ENCODE measurements at regions not wholly inside any gene's neighbourhood (a gene's known extent, or its start where the extent isn't known, plus 50 kb on each side); places are given as distances from the start of the nearest gene placed in this dataset.

DNA sequence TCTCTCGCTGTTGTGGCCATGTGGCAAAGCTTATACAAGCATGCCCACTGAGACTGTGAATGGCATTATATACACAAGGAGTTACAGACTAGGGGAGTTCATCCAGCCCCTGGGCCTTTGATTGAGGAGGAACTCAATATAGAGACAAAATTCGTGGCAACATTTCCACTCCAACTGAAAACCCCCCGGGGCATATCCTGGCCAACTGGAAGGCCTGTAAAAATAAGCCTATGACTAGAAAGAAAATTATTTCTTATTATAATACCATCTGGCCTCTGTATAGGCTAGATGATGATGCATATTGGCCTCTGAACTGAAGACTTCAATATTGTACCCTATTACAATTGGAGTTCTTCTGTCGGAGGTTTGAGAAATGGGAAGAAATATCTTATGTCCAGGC lies 175.5 kb upstream of the GJE1 start:
- TF ChIP-seq, protein P1, sequence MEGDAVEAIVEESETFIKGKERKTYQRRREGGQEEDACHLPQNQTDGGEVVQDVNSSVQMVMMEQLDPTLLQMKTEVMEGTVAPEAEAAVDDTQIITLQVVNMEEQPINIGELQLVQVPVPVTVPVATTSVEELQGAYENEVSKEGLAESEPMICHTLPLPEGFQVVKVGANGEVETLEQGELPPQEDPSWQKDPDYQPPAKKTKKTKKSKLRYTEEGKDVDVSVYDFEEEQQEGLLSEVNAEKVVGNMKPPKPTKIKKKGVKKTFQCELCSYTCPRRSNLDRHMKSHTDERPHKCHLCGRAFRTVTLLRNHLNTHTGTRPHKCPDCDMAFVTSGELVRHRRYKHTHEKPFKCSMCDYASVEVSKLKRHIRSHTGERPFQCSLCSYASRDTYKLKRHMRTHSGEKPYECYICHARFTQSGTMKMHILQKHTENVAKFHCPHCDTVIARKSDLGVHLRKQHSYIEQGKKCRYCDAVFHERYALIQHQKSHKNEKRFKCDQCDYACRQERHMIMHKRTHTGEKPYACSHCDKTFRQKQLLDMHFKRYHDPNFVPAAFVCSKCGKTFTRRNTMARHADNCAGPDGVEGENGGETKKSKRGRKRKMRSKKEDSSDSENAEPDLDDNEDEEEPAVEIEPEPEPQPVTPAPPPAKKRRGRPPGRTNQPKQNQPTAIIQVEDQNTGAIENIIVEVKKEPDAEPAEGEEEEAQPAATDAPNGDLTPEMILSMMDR (IDR thresholded peaks at IDR 0.05): no peak
- TF ChIP-seq POLR2A (IDR thresholded peaks at IDR 0.05): no peak
